ENCODE measurements at regions not wholly inside any gene's neighbourhood (a gene's known extent, or its start where the extent isn't known, plus 50 kb on each side); places are given as distances from the start of the nearest gene placed in this dataset.
"Not testable (repeated sequence)": the region's sequence is repeated elsewhere in the genome, so short reads cannot be mapped to it uniquely, and the experiment has no call there.

DNA sequence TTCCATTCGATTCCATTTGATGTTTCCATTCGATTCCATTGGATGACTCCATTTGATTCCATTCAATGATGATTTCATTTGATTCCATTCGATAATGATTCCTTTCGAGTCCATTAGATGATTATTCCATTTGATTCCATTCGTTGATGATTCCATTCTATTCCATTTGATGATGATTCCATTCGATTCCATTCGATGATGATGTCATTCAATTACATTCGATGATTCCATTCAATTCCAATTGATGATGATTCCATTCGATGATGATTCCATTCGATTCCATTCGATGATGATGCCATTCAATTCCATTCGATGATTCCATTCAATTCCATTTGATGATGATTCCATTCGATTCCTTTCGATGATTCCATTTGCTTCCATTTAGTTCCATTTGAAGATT is 635.6 kb downstream of the TP53TG3F start:
- ATAC-seq; intact Hi-C loops (cut with micrococcal nuclease; ENCODE audit: unreplicated experiment); H3K4me1 ChIP-seq (ENCODE audit: insufficient read depth, low read length); FAIRE-seq; CTCF ChIA-PET (ENCODE audit: low intra/inter-chr PET ratio, low total read pairs); H3K9ac ChIP-seq (ENCODE audit: insufficient read depth, low read depth, low read length); H3K79me2 ChIP-seq (ENCODE audit: insufficient read depth, low read length); H3K4me3 ChIP-seq (replicated peaks in 1 of 3; ENCODE audit: insufficient read depth in 1 of 3, low read depth in 2 of 3, low read length in 3 of 3); H3K36me3 ChIP-seq (replicated peaks in 1 of 2; ENCODE audit: control insufficient read depth in 1 of 2, insufficient read depth in 2 of 2, low read length in 2 of 2); DNase-seq (ENCODE audit: low spot score); H2AFZ ChIP-seq (ENCODE audit: low read length); H3K27ac ChIP-seq (ENCODE audit: extremely low read length, insufficient read depth, low read length); H3K27me3 ChIP-seq (ENCODE audit: control insufficient read depth in 1 of 2, insufficient read depth in 2 of 2, low read length in 2 of 2); BruUV-seq (replicated peaks); H3K4me2 ChIP-seq (ENCODE audit: low read depth, low read length); H4K20me1 ChIP-seq (ENCODE audit: insufficient read depth, low read length); in situ Hi-C loops (cut with HindIII; ENCODE audit: extremely low pct_ligation_motif_present, low pct_unique_long_range_greater_than_20kb); POLR2A ChIA-PET; TF ChIP-seq CREB1, ATF7 (CRISPR knock-in tag; IDR thresholded peaks at IDR 0.05): not testable (repeated sequence)
- 18% methylated on average over 14 of the region's 14 CpGs for WGBS (ENCODE audit: low lambda C conversion rate)
- TF ChIP-seq CREB1 (IDR thresholded peaks at IDR 0.05) (peak; percentile 92), ATF7 (IDR thresholded peaks at IDR 0.05) (peak; percentile 99)
- peaks cover 100% of the 10 kb centered on the region for H3K9me3 ChIP-seq (ENCODE audit: low read length)

DNA sequence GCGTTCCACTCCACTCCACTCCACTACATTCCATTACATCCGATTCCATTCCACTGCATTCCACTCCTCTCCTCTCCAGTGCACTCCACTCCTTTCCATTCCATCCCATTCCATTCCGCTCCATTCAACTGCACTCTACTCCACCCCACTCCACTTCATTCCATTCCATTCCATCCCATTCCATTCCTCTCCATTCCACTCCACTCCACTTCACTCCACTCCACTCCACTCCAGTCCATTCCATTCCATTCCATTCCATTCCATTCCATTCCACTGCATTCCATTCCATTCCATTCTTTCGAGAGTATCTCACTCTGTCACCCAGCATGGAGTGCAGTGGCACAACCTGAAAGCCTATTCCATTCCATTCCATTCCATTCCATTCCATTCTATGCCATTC is 637.5 kb downstream of the TP53TG3F start:
- H3K36me3 ChIP-seq (replicated peaks in 1 of 2; ENCODE audit: control insufficient read depth in 1 of 2, insufficient read depth in 2 of 2, low read length in 2 of 2); POLR2A ChIA-PET; H3K4me3 ChIP-seq (replicated peaks in 1 of 3; ENCODE audit: insufficient read depth in 1 of 3, low read depth in 2 of 3, low read length in 3 of 3); intact Hi-C loops (cut with micrococcal nuclease; ENCODE audit: unreplicated experiment); in situ Hi-C loops (cut with HindIII; ENCODE audit: extremely low pct_ligation_motif_present, low pct_unique_long_range_greater_than_20kb); DNase-seq (ENCODE audit: low spot score); H2AFZ ChIP-seq (ENCODE audit: low read length); H3K9ac ChIP-seq (ENCODE audit: insufficient read depth, low read depth, low read length); H3K4me1 ChIP-seq (ENCODE audit: insufficient read depth, low read length); FAIRE-seq; BruUV-seq (replicated peaks); CTCF ChIA-PET (ENCODE audit: low intra/inter-chr PET ratio, low total read pairs); H3K79me2 ChIP-seq (ENCODE audit: insufficient read depth, low read length); H3K4me2 ChIP-seq (ENCODE audit: low read depth, low read length); H4K20me1 ChIP-seq (ENCODE audit: insufficient read depth, low read length); ATAC-seq; H3K27me3 ChIP-seq (ENCODE audit: control insufficient read depth in 1 of 2, insufficient read depth in 2 of 2, low read length in 2 of 2); H3K27ac ChIP-seq (ENCODE audit: extremely low read length, insufficient read depth, low read length): not testable (repeated sequence)
- WGBS (ENCODE audit: low lambda C conversion rate): 3% methylated on average over 4 of the region's 4 CpGs
- H3K9me3 ChIP-seq (ENCODE audit: low read length): peaks cover 100% of the 10 kb centered on the region

All from HepG2 (cell line).